ENCODE measurements at regions not wholly inside any gene's neighbourhood (a gene's known extent, or its start where the extent isn't known, plus 50 kb on each side); places are given as distances from the start of the nearest gene placed in this dataset.

DNA sequence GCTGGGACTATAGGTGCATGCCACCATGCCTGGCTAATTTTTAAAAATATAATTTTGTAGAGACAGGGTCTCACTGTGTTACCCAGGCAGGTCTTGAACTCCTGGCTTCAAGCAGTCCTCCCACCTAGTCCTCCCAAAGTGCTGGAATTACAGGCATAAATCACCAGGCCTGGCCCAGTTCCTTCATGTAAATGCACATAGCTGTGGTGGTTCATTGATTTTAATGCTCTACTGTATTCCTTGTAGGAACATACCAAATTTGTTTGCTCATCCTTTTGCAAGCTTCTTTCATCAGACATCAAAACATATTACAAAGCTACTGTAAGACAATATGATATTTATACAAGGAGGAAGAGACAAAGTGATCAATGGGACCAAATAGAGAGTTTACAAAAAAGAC, 237.5 kb upstream of the ESRRG start:
- H3K36me3 ChIP-seq (ENCODE audit: control insufficient read depth, insufficient read depth, low read length), result no peaks in the 10 kb centered on the region
- H2AFZ ChIP-seq (ENCODE audit: low read length), result no peak overlapping the region
- no peak overlapping the region for H3K27ac ChIP-seq (ENCODE audit: insufficient read depth, low read length)
- H3K9me3 ChIP-seq (ENCODE audit: control insufficient read depth, insufficient read depth, low read depth, low read length), result no peaks in the 10 kb centered on the region
- H4K20me1 ChIP-seq (ENCODE audit: control insufficient read depth, extremely low read depth, insufficient read depth, low read length), result no peaks in the 10 kb centered on the region
- H3K27me3 ChIP-seq (ENCODE audit: control insufficient read depth, insufficient read depth, low read length), result no peaks in the 10 kb centered on the region
- H3K9ac ChIP-seq (ENCODE audit: insufficient read depth, low read length), result no peak overlapping the region
- no peak overlapping the region for H3K4me2 ChIP-seq (ENCODE audit: extremely low read depth, insufficient read depth, low read length)
- peak; percentile 7 to 30 for DNase-seq (ENCODE audit: low read depth in 2 of 2)
- TF ChIP-seq, protein P1, sequence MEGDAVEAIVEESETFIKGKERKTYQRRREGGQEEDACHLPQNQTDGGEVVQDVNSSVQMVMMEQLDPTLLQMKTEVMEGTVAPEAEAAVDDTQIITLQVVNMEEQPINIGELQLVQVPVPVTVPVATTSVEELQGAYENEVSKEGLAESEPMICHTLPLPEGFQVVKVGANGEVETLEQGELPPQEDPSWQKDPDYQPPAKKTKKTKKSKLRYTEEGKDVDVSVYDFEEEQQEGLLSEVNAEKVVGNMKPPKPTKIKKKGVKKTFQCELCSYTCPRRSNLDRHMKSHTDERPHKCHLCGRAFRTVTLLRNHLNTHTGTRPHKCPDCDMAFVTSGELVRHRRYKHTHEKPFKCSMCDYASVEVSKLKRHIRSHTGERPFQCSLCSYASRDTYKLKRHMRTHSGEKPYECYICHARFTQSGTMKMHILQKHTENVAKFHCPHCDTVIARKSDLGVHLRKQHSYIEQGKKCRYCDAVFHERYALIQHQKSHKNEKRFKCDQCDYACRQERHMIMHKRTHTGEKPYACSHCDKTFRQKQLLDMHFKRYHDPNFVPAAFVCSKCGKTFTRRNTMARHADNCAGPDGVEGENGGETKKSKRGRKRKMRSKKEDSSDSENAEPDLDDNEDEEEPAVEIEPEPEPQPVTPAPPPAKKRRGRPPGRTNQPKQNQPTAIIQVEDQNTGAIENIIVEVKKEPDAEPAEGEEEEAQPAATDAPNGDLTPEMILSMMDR (conservative IDR thresholded peaks at IDR 0.05 in 1 of 2, IDR thresholded peaks at IDR 0.05 in 1 of 2; ENCODE audit: low read depth in 1 of 2, low read length in 2 of 2), result no peak
- TF ChIP-seq EZH2 (IDR thresholded peaks at IDR 0.05; ENCODE audit: low read length, missing control alignments), result no peak
- no peaks in the 10 kb centered on the region for H3K79me2 ChIP-seq (ENCODE audit: control insufficient read depth, insufficient read depth, low read length)
- H3K4me1 ChIP-seq (ENCODE audit: control insufficient read depth, extremely low read depth, insufficient read depth, low read length), result no peaks in the 10 kb centered on the region
- H3K4me3 ChIP-seq (replicated peaks in 1 of 4; ENCODE audit: control extremely low read depth in 1 of 4, insufficient read depth in 1 of 4, low read depth in 3 of 4, low read length in 4 of 4), result no peak overlapping the region

DNA sequence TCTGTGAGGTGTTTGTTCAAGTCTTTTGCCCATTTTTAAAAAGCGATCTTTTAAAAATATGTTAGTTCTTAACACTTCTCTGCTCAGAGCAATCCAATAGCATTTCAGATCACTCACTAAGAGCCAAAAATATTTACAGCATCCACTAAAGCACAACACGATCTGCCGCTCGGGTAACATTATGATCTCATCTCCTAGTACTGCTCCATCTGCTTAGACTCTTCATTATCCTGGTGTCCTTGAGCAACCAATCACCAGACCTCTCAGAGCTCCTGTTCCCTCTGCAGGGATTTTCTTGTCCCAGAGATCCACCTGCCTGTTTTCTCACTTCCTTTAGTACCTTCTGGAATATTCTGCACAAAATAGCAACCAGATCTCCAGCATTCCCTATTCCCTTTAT, 235.3 kb upstream of the ESRRG start:
- Histone ChIP-seq H3K9me3 (ENCODE audit: control insufficient read depth, insufficient read depth, low read depth, low read length) (no peaks in the 10 kb centered on the region), H3K4me2 (ENCODE audit: extremely low read depth, insufficient read depth, low read length) (no peak overlapping the region), H4K20me1 (ENCODE audit: control insufficient read depth, extremely low read depth, insufficient read depth, low read length) (no peaks in the 10 kb centered on the region), H3K79me2 (ENCODE audit: control insufficient read depth, insufficient read depth, low read length) (no peaks in the 10 kb centered on the region), H3K4me1 (ENCODE audit: control insufficient read depth, extremely low read depth, insufficient read depth, low read length) (no peaks in the 10 kb centered on the region), H3K4me3 (replicated peaks in 1 of 4; ENCODE audit: control extremely low read depth in 1 of 4, insufficient read depth in 1 of 4, low read depth in 3 of 4, low read length in 4 of 4) (no peak overlapping the region), H3K36me3 (ENCODE audit: control insufficient read depth, insufficient read depth, low read length) (no peaks in the 10 kb centered on the region), H2AFZ (ENCODE audit: low read length) (no peak overlapping the region), H3K27ac (ENCODE audit: insufficient read depth, low read length) (no peak overlapping the region), H3K9ac (ENCODE audit: insufficient read depth, low read length) (no peak overlapping the region), H3K27me3 (ENCODE audit: control insufficient read depth, insufficient read depth, low read length) (no peaks in the 10 kb centered on the region)
- TF ChIP-seq, protein P1 (conservative IDR thresholded peaks at IDR 0.05 in 1 of 2, IDR thresholded peaks at IDR 0.05 in 1 of 2; ENCODE audit: low read depth in 1 of 2, low read length in 2 of 2), result no peak
- no peak for TF ChIP-seq EZH2 (IDR thresholded peaks at IDR 0.05; ENCODE audit: low read length, missing control alignments)
- no peak for DNase-seq (ENCODE audit: low read depth in 2 of 2)

DNA sequence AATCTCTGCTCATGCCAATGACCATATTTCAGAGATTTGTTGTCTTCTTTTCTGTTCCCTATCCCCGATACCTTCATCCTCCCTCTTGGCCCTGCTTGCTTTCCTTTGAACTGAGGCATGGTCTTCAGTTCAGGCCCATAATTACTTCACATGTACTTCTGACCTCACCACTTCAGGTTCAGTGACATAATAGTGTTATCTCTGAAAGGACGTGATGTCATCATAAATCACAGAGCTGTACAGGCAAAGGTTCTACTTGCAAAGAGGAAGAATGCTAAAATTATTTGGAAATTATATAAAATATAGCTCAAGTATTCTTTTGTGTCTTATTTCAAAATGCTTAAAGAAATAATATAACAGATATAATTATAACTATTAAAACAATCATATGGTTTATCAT, 230.3 kb upstream of the ESRRG start:
- H3K4me1 ChIP-seq (ENCODE audit: control insufficient read depth, extremely low read depth, insufficient read depth, low read length), result no peaks in the 10 kb centered on the region
- H3K36me3 ChIP-seq (ENCODE audit: control insufficient read depth, insufficient read depth, low read length), result no peaks in the 10 kb centered on the region
- DNase-seq (ENCODE audit: low read depth in 2 of 2), result no peak
- H3K9me3 ChIP-seq (ENCODE audit: control insufficient read depth, insufficient read depth, low read depth, low read length), result no peaks in the 10 kb centered on the region
- H3K4me2 ChIP-seq (ENCODE audit: extremely low read depth, insufficient read depth, low read length), result no peak overlapping the region
- H3K79me2 ChIP-seq (ENCODE audit: control insufficient read depth, insufficient read depth, low read length), result no peaks in the 10 kb centered on the region
- no peaks in the 10 kb centered on the region for H4K20me1 ChIP-seq (ENCODE audit: control insufficient read depth, extremely low read depth, insufficient read depth, low read length)
- TF ChIP-seq, protein P1 (conservative IDR thresholded peaks at IDR 0.05 in 1 of 2, IDR thresholded peaks at IDR 0.05 in 1 of 2; ENCODE audit: low read depth in 1 of 2, low read length in 2 of 2), result no peak
- TF ChIP-seq EZH2 (IDR thresholded peaks at IDR 0.05; ENCODE audit: low read length, missing control alignments), result no peak
- no peak overlapping the region for H3K9ac ChIP-seq (ENCODE audit: insufficient read depth, low read length)
- no peaks in the 10 kb centered on the region for H3K27me3 ChIP-seq (ENCODE audit: control insufficient read depth, insufficient read depth, low read length)
- H2AFZ ChIP-seq (ENCODE audit: low read length), result no peak overlapping the region
- H3K27ac ChIP-seq (ENCODE audit: insufficient read depth, low read length), result no peak overlapping the region
- H3K4me3 ChIP-seq (replicated peaks in 1 of 4; ENCODE audit: control extremely low read depth in 1 of 4, insufficient read depth in 1 of 4, low read depth in 3 of 4, low read length in 4 of 4), result no peak overlapping the region

Measured in fibroblast of lung (primary cell).